ENCODE measurements at regions not wholly inside any gene's neighbourhood (a gene's known extent, or its start where the extent isn't known, plus 50 kb on each side); places are given as distances from the start of the nearest gene placed in this dataset.
"Not testable (repeated sequence)": the region's sequence is repeated elsewhere in the genome, so short reads cannot be mapped to it uniquely, and the experiment has no call there.

GRCh38 chr17:27365329-27365945, 71.5 kb downstream of the WSB1 start:
- not testable (repeated sequence) for DNase-seq (ENCODE audit: extremely low spot score, unreplicated experiment); H3K4me1 Mint-ChIP-seq (ENCODE audit: unreplicated experiment); H3K4me3 Mint-ChIP-seq; H3K36me3 Mint-ChIP-seq; H3K9me3 Mint-ChIP-seq; H3K27ac Mint-ChIP-seq; H3K27me3 Mint-ChIP-seq

GRCh38 chr17:27366437-27366836, 72.5 kb downstream of the WSB1 start:
- Mint-ChIP-seq H3K27me3 (no peaks in the 10 kb centered on the region), H3K9me3 (peaks cover 4% of the 10 kb centered on the region), H3K4me1 (ENCODE audit: unreplicated experiment) (peaks cover 7% of the 10 kb centered on the region), H3K36me3 (no peaks in the 10 kb centered on the region), H3K27ac (no peak overlapping the region), H3K4me3 (no peak overlapping the region)
- DNase-seq (ENCODE audit: extremely low spot score, unreplicated experiment) = no peak
- no peak for TF ChIP-seq CTCF (conservative IDR thresholded peaks at IDR 0.05)

GRCh38 chr17:27367121-27367981, 73.4 kb downstream of the WSB1 start:
- no peak overlapping the region for H3K4me3 Mint-ChIP-seq
- DNase-seq (ENCODE audit: extremely low spot score, unreplicated experiment) = no peak
- peaks cover 7% of the 10 kb centered on the region for H3K4me1 Mint-ChIP-seq (ENCODE audit: unreplicated experiment)
- no peak overlapping the region for H3K27ac Mint-ChIP-seq
- H3K27me3 Mint-ChIP-seq = no peaks in the 10 kb centered on the region
- H3K9me3 Mint-ChIP-seq = peaks cover 4% of the 10 kb centered on the region
- TF ChIP-seq CTCF (conservative IDR thresholded peaks at IDR 0.05) = no peak
- no peaks in the 10 kb centered on the region for H3K36me3 Mint-ChIP-seq

GRCh38 chr17:27368151-27368795, 74.4 kb downstream of the WSB1 start:
- Mint-ChIP-seq H3K9me3 (peaks cover 9% of the 10 kb centered on the region), H3K4me1 (ENCODE audit: unreplicated experiment) (peaks cover 7% of the 10 kb centered on the region), H3K27me3 (no peaks in the 10 kb centered on the region), H3K36me3 (no peaks in the 10 kb centered on the region), H3K27ac (no peak overlapping the region), H3K4me3 (no peak overlapping the region)
- no peak for TF ChIP-seq CTCF (conservative IDR thresholded peaks at IDR 0.05)
- DNase-seq (ENCODE audit: extremely low spot score, unreplicated experiment) = no peak

GRCh38 chr17:27368980-27369379, 75.1 kb downstream of the WSB1 start:
- Mint-ChIP-seq H3K27me3 (no peaks in the 10 kb centered on the region), H3K27ac (no peak overlapping the region), H3K4me3 (no peak overlapping the region), H3K4me1 (ENCODE audit: unreplicated experiment) (peaks cover 7% of the 10 kb centered on the region), H3K9me3 (peaks cover 13% of the 10 kb centered on the region), H3K36me3 (no peaks in the 10 kb centered on the region)
- no peak for DNase-seq (ENCODE audit: extremely low spot score, unreplicated experiment)
- TF ChIP-seq CTCF (conservative IDR thresholded peaks at IDR 0.05) = no peak

- no peaks in the 10 kb centered on the region for H3K27me3 Mint-ChIP-seq
- no peak for TF ChIP-seq CTCF (conservative IDR thresholded peaks at IDR 0.05)
- no peak for DNase-seq (ENCODE audit: extremely low spot score, unreplicated experiment)
- H3K4me3 Mint-ChIP-seq = no peak overlapping the region
- H3K9me3 Mint-ChIP-seq = peaks cover 13% of the 10 kb centered on the region
- H3K4me1 Mint-ChIP-seq (ENCODE audit: unreplicated experiment) = peaks cover 7% of the 10 kb centered on the region
- H3K36me3 Mint-ChIP-seq = no peaks in the 10 kb centered on the region
- no peak overlapping the region for H3K27ac Mint-ChIP-seq
Measured at GRCh38 chr17:27370776-27371175, 76.9 kb downstream of the WSB1 start.

GRCh38 chr17:27373695-27374094, 79.8 kb downstream of the WSB1 start:
- H3K36me3 Mint-ChIP-seq; H3K4me3 Mint-ChIP-seq; H3K27ac Mint-ChIP-seq; H3K27me3 Mint-ChIP-seq; DNase-seq (ENCODE audit: extremely low spot score, unreplicated experiment); H3K4me1 Mint-ChIP-seq (ENCODE audit: unreplicated experiment): not testable (repeated sequence)
- peaks cover 13% of the 10 kb centered on the region for H3K9me3 Mint-ChIP-seq
